Erythroblast (primary cell): ENCODE measurements at regions not wholly inside any gene's neighbourhood (a gene's known extent, or its start where the extent isn't known, plus 50 kb on each side); places are given as distances from the start of the nearest gene placed in this dataset.

Experiments
- GATA1 ChIP-seq: IDR thresholded peaks from 2 replicates; pipeline ENCODE4 v1.6.1; 2011; ENCODE audit warnings: low read depth, mild to moderate bottlenecking, control low read depth, low read length, moderate library complexity
- POLR2A ChIP-seq: IDR thresholded peaks from 2 replicates; pipeline ENCODE4 v1.6.1; 2011; ENCODE audit warnings: mild to moderate bottlenecking, low read length

DNA sequence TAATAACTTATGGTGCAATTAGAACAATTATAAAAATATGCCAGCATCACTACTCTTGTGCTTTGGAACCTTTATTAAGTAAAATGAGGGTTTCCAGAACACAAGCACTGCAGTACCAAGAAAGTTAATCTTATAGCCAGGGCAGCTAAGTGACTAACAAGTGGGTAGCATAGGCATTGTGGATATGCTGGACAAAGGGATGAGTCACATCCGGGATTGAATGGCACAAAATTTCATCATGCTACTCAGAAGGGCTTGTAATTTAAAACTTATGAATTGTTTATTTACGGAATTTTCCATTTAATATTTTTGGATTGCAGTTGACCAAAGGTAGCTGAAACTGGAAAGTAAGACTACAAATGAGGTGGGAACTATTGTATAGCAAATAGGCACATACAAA lies 250.6 kb downstream of the C7orf25 start:
- TF ChIP-seq POLR2A (no peak), GATA1 (no peak)
